T-helper 2 cell treated with Interferon-gamma antibody and Interleukin-4, amounts not matched to agents 5 μg/mL and 100 μg/mL, for 36 hours (primary cell): ENCODE measurements at regions not wholly inside any gene's neighbourhood (a gene's known extent, or its start where the extent isn't known, plus 50 kb on each side); places are given as distances from the start of the nearest gene placed in this dataset.

Source experiments
- DNase-seq: peaks from one replicate; pipeline ENCODE4 v3.0.0; 2021; ENCODE audit warnings: low spot score
- H3K27ac Mint-ChIP-seq: one replicate; pipeline ENCODE4 v1.8.0; 2021; ENCODE audit warnings: mild to moderate bottlenecking, mixed read lengths
- H3K27me3 Mint-ChIP-seq: one replicate; pipeline ENCODE4 v1.8.0; 2021; ENCODE audit warnings: low read depth, mixed read lengths
- H3K36me3 Mint-ChIP-seq: one replicate; pipeline ENCODE4 v1.8.0; 2021; ENCODE audit warnings: low read depth, mixed read lengths
- H3K4me1 Mint-ChIP-seq: one replicate; pipeline ENCODE4 v1.8.0; 2021; ENCODE audit warnings: low read depth, mixed read lengths
- H3K4me3 Mint-ChIP-seq: one replicate; pipeline ENCODE4 v1.8.0; 2022; ENCODE audit warnings: mild to moderate bottlenecking, moderate library complexity, mixed read lengths
- H3K9me3 Mint-ChIP-seq: one replicate; pipeline ENCODE4 v1.8.0; 2021; ENCODE audit warnings: mixed read lengths

DNA sequence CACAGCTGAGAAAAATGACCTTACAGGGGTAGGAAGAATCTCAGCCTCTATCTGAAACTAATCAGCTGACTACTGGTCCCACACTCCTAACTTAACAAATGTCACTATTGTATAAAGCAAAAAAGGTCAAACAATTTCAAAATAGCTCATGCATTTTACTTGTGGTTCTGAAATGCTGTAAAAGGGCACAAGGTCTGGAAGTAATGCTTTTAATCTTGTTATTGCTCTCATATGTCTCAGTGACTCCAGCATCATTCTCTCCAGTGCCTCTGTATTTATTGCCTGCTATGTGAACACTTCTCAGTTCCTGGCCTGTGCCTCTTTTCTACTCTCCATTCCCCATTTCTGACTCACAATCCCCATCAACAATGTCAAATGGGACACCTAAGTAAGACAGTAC lies 937.7 kb downstream of the CDH11 start:
- no peak for DNase-seq
- H3K27ac Mint-ChIP-seq, result no peak overlapping the region

DNA sequence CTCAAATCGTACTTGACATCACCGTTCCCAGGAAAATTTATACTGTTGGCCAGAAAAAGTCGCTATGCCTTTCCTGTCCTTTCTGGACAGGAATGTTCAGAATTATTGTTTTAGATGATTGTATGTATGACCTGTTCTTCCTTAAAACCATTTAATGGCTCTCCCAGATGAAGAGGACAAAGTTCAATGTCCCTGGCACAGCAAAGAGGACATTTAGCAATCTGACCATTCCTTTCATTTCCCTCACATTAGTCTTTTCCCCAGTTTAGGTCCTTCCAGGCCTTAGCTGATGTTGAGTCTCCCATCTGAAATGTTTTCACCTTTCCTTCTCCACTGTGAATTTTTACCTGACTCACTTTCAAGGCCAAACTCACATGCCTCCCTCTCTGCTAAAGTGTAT lies 938.9 kb downstream of the CDH11 start:
- H3K4me3 Mint-ChIP-seq, result no peak overlapping the region

More for the DNA sequence above, 937.7 kb downstream of the CDH11 start:
- Mint-ChIP-seq H3K9me3 (peaks cover 29% of the 10 kb centered on the region), H3K4me1 (no peaks in the 10 kb centered on the region), H3K36me3 (no peaks in the 10 kb centered on the region), H3K4me3 (no peak overlapping the region), H3K27me3 (no peaks in the 10 kb centered on the region)

DNA sequence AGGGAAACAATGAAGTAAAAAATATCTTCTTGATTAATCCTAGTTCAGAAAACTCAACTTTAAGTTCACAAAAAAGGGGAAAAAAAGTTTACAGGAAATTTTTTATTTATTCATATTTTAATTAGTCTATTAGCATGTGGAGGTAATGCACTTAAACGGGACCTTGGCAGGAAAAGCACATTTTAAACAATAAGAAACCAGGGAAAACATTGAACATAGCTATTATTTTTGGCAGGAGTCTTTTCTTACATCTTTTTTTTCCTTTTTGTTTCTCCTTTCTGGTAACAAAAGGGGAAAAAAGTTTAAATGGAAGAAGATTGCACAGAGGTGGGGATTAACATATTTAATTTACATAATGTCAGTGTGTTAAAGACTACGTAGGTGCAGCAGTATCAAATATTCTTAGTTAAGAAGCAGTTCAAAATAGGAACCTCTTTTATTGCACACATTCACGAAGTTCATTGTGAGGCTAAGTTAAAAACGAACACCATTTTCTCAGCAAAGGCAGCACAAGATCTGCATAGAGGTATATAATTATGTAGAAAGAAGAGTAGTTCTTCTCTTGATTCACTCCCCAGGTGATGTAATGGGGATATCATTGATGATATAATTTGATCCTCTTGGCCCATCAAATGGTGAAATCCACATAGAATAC lies 940.5 kb downstream of the CDH11 start:
- no peaks in the 10 kb centered on the region for H3K27me3 Mint-ChIP-seq
- H3K4me3 Mint-ChIP-seq, result no peak overlapping the region
- H3K4me1 Mint-ChIP-seq, result no peaks in the 10 kb centered on the region
- no peak for DNase-seq
- peaks cover 44% of the 10 kb centered on the region for H3K9me3 Mint-ChIP-seq
- no peak overlapping the region for H3K27ac Mint-ChIP-seq
- no peaks in the 10 kb centered on the region for H3K36me3 Mint-ChIP-seq

More for the DNA sequence above, 938.9 kb downstream of the CDH11 start:
- no peaks in the 10 kb centered on the region for H3K36me3 Mint-ChIP-seq
- no peak for DNase-seq
- H3K4me1 Mint-ChIP-seq, result no peaks in the 10 kb centered on the region
- peaks cover 34% of the 10 kb centered on the region for H3K9me3 Mint-ChIP-seq
- no peaks in the 10 kb centered on the region for H3K27me3 Mint-ChIP-seq
- no peak overlapping the region for H3K27ac Mint-ChIP-seq

DNA sequence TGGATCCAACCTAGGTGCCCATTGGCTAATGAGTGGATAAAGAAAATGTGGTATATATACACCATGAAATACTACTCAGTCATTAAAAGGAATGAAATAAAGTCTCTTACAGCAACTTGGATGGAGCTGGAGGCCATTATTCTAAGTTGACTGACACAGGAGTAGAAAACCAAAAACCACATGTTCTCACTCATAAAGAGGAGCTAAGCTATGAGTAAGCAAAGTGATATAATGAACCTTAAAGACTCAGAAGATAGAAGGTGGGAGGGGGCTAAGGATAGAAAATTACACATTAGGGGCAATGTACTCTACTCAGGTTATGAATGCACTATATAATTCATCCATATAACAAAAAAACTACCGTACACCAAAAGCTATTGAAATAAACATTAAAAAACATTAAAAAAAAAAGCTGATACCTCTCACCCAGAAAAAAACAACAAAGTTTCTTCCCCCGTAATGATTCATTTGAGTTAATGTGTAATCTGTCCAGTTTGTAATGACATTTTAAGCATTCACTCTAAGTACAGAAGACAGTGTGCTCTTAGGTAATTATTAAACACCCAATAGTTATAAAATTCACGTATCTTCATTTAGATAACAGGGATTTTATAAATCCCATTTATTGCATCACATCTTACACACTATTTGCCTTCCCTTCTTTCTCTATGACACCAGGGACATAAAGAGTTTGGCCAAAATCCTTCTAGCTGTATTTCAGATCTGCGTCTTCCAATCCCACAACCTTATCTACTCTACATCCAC lies 941.5 kb downstream of the CDH11 start:
- Mint-ChIP-seq H3K9me3 (peaks cover 49% of the 10 kb centered on the region), H3K27ac (no peak overlapping the region), H3K27me3 (no peaks in the 10 kb centered on the region), H3K36me3 (no peaks in the 10 kb centered on the region), H3K4me1 (no peaks in the 10 kb centered on the region), H3K4me3 (no peak overlapping the region)
- no peak for DNase-seq

DNA sequence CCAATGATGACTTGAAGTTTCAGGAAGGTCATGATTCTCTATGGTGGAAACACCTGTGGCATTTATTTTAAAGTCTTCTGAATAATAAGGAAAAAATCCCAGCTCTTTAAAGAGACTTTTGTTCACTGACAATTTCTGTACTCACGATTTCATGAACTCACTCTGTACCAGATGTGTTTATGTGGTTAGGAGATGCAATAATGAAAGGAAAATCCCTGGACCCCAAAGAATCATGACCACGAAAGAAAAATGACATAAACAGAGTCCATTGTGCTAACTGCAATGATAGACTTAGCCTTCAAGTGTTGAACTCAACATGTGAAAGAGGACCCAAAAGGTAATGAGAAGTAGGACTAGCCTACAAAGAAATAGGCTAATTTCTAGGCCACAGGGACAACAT lies 947.5 kb downstream of the CDH11 start:
- Mint-ChIP-seq H3K4me3 (no peak overlapping the region), H3K4me1 (no peaks in the 10 kb centered on the region), H3K9me3 (peaks cover 57% of the 10 kb centered on the region), H3K36me3 (no peaks in the 10 kb centered on the region), H3K27ac (no peak overlapping the region), H3K27me3 (no peaks in the 10 kb centered on the region)
- DNase-seq, result no peak

DNA sequence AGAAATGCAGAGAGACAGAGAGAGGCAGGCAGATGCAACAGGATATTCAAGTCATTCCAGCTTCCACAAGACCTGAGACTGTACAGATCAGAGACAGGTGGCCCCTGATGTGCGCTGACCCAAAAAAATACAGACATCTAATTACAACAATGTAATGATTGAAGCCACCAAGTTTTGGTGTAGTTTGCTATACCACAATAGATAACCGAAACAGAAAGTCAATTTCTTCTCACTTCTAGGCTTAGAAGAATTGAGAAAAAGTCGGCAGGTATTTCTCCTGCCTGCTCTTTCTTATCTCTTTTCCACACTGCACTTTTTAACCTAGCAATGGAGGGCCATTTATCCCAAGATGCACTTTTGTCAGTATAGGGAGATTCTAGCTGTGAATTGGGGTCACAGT lies 949.2 kb downstream of the CDH11 start:
- no peak overlapping the region for H3K27ac Mint-ChIP-seq
- peaks cover 53% of the 10 kb centered on the region for H3K9me3 Mint-ChIP-seq
- H3K4me3 Mint-ChIP-seq, result no peak overlapping the region
- H3K36me3 Mint-ChIP-seq, result no peaks in the 10 kb centered on the region
- H3K4me1 Mint-ChIP-seq, result no peaks in the 10 kb centered on the region
- H3K27me3 Mint-ChIP-seq, result no peaks in the 10 kb centered on the region
- no peak for DNase-seq

DNA sequence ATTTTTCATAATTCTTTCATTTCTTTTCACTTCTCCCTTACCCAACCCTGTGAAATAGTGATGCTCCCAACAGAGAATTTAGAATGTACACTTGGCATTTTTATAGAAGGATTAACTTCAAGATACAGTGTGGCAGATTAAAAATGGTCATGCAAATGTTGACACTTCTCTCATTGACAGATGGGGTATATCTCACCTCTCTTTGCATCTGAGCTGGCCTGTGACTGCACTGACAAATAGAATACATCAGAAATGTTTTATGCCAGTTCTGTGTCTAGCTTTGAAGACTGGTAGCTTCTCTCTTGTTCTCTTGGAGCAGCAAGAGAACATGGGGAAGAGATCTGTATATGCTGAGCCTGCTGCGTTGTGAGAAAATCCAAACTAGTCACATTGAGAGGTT lies 949.6 kb downstream of the CDH11 start:
- Mint-ChIP-seq H3K27me3 (no peaks in the 10 kb centered on the region), H3K36me3 (no peaks in the 10 kb centered on the region)
- DNase-seq, result no peak

DNA sequence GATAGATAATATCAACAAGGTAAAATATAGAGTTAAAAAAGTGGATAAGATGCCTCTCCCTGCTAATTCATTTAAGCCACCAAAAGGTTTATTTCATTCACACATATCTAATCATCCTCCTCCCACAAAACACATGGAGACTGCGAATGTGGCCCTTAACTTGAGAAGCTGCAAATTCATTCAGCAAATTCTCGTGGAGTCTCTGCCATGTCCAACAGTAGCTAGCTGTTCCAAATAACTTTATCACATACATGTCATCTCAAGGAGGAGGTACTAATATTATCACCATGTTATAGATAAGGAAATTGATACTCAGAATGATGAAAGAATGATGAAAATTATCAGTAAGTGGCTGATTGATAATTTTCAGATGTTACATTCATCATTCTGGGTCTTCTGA lies 950.2 kb downstream of the CDH11 start:
- no peak overlapping the region for H3K4me3 Mint-ChIP-seq
- H3K4me1 Mint-ChIP-seq, result no peaks in the 10 kb centered on the region
- no peaks in the 10 kb centered on the region for H3K27me3 Mint-ChIP-seq
- DNase-seq, result no peak
- H3K9me3 Mint-ChIP-seq, result peaks cover 47% of the 10 kb centered on the region
- no peaks in the 10 kb centered on the region for H3K36me3 Mint-ChIP-seq
- no peak overlapping the region for H3K27ac Mint-ChIP-seq

More for the DNA sequence above, 949.6 kb downstream of the CDH11 start:
- Mint-ChIP-seq H3K4me1 (no peaks in the 10 kb centered on the region), H3K27ac (no peak overlapping the region), H3K4me3 (no peak overlapping the region), H3K9me3 (peaks cover 49% of the 10 kb centered on the region)

DNA sequence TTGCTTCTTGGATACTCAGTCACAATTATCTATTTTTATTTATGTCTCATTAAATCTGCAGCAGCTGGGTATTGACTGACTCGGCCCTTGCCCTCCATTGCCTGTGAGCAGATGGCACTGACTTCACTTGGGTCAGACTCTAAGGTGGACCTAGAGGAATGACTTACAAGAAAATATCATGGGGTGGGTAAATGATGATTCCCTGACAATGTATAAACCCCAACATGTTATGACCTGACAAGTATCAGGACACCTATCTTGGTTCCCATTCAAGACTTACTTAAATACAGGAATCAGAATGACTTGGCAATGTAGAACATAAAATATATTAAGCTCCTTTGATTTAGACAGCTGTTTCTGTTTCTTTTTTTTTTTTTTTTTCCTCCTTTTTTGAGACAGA lies 953.5 kb downstream of the CDH11 start:
- no peaks in the 10 kb centered on the region for H3K36me3 Mint-ChIP-seq
- no peaks in the 10 kb centered on the region for H3K27me3 Mint-ChIP-seq
- H3K9me3 Mint-ChIP-seq, result peaks cover 39% of the 10 kb centered on the region
- DNase-seq, result no peak
- H3K4me1 Mint-ChIP-seq, result no peaks in the 10 kb centered on the region
- no peak overlapping the region for H3K4me3 Mint-ChIP-seq
- no peak overlapping the region for H3K27ac Mint-ChIP-seq

DNA sequence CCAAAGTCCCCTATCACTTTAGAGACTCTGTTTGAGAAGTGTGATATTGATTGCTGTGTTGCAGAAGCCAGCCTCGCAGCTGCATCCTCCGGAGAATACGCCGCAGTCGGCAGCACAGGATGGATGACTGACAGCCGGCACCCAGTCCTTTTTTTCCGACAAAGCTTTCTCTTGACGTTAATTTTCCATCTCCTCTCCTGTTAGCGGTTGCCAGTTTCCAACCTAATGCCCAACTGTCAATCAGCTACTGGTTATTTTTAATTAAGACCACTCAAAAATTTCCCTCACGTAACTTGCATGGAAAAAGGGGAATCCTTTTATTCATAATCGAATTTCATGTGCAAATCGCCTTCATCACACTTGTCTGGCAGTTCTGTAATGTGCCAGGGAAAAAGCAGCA lies 953.9 kb downstream of the CDH11 start:
- no peak overlapping the region for H3K27ac Mint-ChIP-seq
- peaks cover 39% of the 10 kb centered on the region for H3K9me3 Mint-ChIP-seq
- H3K36me3 Mint-ChIP-seq, result no peaks in the 10 kb centered on the region
- no peak for DNase-seq
- H3K27me3 Mint-ChIP-seq, result no peaks in the 10 kb centered on the region
- H3K4me1 Mint-ChIP-seq, result no peaks in the 10 kb centered on the region
- H3K4me3 Mint-ChIP-seq, result no peak overlapping the region

DNA sequence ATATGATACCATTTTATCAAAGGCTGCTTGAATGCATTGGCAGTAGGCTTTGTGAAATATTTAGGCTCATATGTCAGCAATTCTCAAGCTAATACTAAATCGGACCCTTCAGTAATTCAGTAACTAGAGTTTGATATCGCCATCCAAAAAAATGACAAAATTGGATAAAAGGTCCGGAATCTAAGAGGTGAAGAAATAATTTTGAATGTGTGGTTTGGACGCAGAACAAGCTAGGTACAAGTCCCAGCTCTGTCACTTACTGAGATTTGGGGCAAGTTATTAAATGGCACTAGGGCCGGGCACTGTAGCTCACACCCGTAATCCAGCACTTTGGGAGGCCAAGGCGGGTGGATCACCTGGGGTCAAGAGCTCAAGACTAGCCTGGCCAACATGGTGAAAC lies 956.5 kb downstream of the CDH11 start:
- H3K4me3 Mint-ChIP-seq, result no peak overlapping the region

DNA sequence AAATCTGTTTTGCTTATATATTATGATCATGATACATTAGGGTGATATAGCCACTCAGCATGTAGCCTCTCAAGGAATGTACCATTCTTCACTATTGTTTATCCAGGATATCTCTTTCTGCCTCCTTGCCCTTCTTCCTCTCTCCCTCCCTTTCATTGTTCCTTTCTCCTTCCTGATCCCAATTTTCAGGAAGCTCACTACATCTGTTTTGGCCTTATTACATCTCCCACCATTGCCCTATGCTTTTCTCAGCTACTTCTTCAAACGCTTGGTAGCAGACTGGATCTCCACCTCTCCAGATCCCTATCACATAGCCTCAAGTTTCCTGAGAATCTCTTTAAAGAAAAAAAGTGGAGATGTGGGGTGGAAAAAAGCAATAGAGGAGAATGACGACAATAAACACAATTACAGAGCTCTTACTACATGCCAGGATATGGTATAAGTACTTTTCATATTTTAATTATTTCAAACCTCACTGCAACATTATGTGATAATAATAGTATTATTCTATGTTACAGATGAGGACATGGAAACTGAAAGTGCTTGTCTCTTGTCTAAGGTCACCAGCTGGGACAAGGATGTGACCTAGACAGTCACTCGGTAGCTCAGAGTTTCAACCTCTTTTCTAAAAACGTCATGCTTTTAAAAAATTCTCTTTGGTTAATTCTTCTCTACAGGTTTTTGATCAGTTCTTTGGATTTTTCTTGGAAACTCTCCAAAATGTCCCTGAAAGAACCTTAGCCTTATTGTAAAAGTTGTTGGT lies 959.1 kb downstream of the CDH11 start:
- Mint-ChIP-seq H3K27me3 (no peaks in the 10 kb centered on the region), H3K27ac (no peak overlapping the region)

More for the DNA sequence above, 956.5 kb downstream of the CDH11 start:
- Mint-ChIP-seq H3K4me1 (no peaks in the 10 kb centered on the region), H3K27ac (no peak overlapping the region), H3K36me3 (no peaks in the 10 kb centered on the region), H3K9me3 (peaks cover 21% of the 10 kb centered on the region), H3K27me3 (no peaks in the 10 kb centered on the region)
- no peak for DNase-seq

DNA sequence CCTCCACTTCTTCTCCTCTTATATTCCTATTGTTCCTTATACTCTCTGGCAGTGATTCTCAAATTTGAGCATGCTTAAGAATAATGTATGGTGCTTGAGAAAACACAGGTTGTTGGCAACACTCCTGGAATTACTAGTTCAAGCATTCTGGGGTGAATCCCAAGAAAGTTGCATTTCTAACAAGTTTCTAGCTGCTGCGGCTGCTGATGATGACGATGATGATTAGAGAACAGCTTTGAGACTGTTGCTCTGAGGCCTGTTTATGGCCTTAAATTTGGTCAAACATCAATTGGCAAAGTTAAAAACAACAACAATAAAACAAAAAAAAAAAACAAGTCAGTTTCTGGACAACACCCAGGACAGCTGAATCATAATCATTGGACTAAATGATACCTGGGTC lies 961.9 kb downstream of the CDH11 start:
- no peak overlapping the region for H3K27ac Mint-ChIP-seq
- no peaks in the 10 kb centered on the region for H3K27me3 Mint-ChIP-seq
- DNase-seq, result no peak
- no peaks in the 10 kb centered on the region for H3K36me3 Mint-ChIP-seq
- peaks cover 27% of the 10 kb centered on the region for H3K9me3 Mint-ChIP-seq
- H3K4me1 Mint-ChIP-seq, result no peaks in the 10 kb centered on the region
- H3K4me3 Mint-ChIP-seq, result no peak overlapping the region

More for the DNA sequence above, 959.1 kb downstream of the CDH11 start:
- H3K36me3 Mint-ChIP-seq, result no peaks in the 10 kb centered on the region
- no peak overlapping the region for H3K4me3 Mint-ChIP-seq
- peaks cover 14% of the 10 kb centered on the region for H3K9me3 Mint-ChIP-seq
- H3K4me1 Mint-ChIP-seq, result no peaks in the 10 kb centered on the region
- no peak for DNase-seq

DNA sequence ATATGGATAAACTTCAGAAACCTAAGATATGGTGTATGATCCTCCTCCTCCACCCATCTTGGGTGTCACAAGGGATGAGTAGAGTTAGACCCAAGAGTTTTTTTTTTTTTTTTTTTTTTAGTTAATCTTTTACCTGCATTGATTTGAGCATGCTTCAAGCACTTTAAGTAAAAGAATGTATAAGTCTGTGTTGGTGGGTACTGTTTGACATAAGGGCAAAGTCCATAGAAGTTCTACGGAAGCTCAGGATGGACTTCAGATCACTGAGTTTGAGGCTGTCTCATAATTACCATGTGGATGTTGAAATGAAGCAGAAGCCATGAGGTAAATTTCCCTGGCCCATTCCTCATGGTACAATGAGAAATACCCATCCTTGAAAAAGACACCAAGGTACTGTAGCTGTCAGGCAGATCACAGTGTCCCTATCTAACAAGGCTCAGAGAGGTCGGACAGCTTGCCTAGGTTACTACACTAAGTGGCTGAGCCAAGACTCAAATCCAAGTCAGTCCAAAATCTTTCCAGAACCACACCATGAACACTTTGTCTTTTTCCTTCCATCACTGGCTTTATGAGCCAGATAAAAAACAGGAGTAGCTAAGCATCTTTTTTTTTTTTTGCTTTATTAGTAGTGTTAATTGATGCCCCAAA lies 962.8 kb downstream of the CDH11 start:
- no peaks in the 10 kb centered on the region for H3K4me1 Mint-ChIP-seq

More for the DNA sequence above, 962.8 kb downstream of the CDH11 start:
- Mint-ChIP-seq H3K36me3 (no peaks in the 10 kb centered on the region), H3K9me3 (peaks cover 26% of the 10 kb centered on the region), H3K27ac (no peak overlapping the region), H3K27me3 (no peaks in the 10 kb centered on the region), H3K4me3 (no peak overlapping the region)
- DNase-seq, result no peak
